H1 (cell line): ENCODE measurements at regions not wholly inside any gene's neighbourhood (a gene's known extent, or its start where the extent isn't known, plus 50 kb on each side); places are given as distances from the start of the nearest gene placed in this dataset.

Experiments
- CTCF ChIA-PET: fragments of 300-600 bp; sonication (Branson Sonifier 250); formaldehyde crosslinking; loops from one replicate; lab custom pipeline; 2021; ENCODE audit not compliant: partially characterized antibody; lab: Charles Lee
- POLR2A ChIA-PET: fragments of 300-600 bp; sonication (Branson Sonifier 250); formaldehyde crosslinking; loops from one replicate; lab custom pipeline; 2021; ENCODE audit warnings: inconsistent platforms; ENCODE audit not compliant: partially characterized antibody; lab: Charles Lee
- DNase-seq, 2 experiments: peaks; one replicate each; pipeline versions ENCODE4 v3.0.0 to v3.0.0-alpha.2; 2010 to 2022; ENCODE audit warnings: low spot score in 2 of 2, low read depth in 1 of 2, mixed read lengths in 1 of 2
- FAIRE-seq: peaks from 2 replicates; lab custom pipeline; 2011; peaks lifted over from hg19 to GRCh38; lab: Jason Lieb, UNC
- H2AFZ ChIP-seq: 2 replicates; pipeline ENCODE4 v1.8.1; 2012; ENCODE audit warnings: low read length, inconsistent platforms
- H2AK5ac ChIP-seq: 2 replicates; pipeline ENCODE4 v1.6.1; 2013; ENCODE audit warnings: low read depth, low read length
- H2BK120ac ChIP-seq: replicated peaks from 2 replicates; pipeline ENCODE3; 2013; ENCODE audit warnings: low read depth, low read length, inconsistent platforms
- H2BK12ac ChIP-seq: 2 replicates; pipeline ENCODE4 v1.6.1; 2013; ENCODE audit warnings: low read depth, low read length
- H2BK15ac ChIP-seq: 2 replicates; pipeline ENCODE4 v1.6.1; 2013; ENCODE audit warnings: low read length
- H2BK20ac ChIP-seq: 2 replicates; pipeline ENCODE4 v1.6.1; 2013; ENCODE audit warnings: low read length
- H2BK5ac ChIP-seq: 2 replicates; pipeline ENCODE4 v1.6.1; 2013; ENCODE audit warnings: low read depth, low read length
- H3K14ac ChIP-seq: 2 replicates; pipeline ENCODE4 v1.6.1; 2013; ENCODE audit warnings: inconsistent platforms; ENCODE audit not compliant: insufficient read length
- H3K18ac ChIP-seq: 2 replicates; pipeline ENCODE4 v1.6.1; 2013; ENCODE audit warnings: low read length; ENCODE audit errors: extremely low read depth
- H3K23ac ChIP-seq: 2 replicates; pipeline ENCODE4 v1.6.1; 2013; ENCODE audit warnings: inconsistent platforms; ENCODE audit not compliant: insufficient read length
- H3K23me2 ChIP-seq: 2 replicates; pipeline ENCODE4 v1.6.1; 2013; ENCODE audit warnings: low read depth, low read length
- H3K27ac ChIP-seq: 2 replicates; pipeline ENCODE4 v1.6.1; 2011; ENCODE audit warnings: low read depth, low read length, inconsistent platforms
- H3K27me3 ChIP-seq, 4 experiments: replicated peaks in 1 of 4; 1 replicate in 1 of 4; 2 replicates in 3 of 4; pipeline versions ENCODE4 v1.6.1 to v1.8.1; 2011 to 2013; ENCODE audit warnings: low read length in 3 of 4, mild to moderate bottlenecking in 3 of 4, inconsistent platforms in 2 of 4, mixed read lengths in 2 of 4, moderate library complexity in 1 of 4; ENCODE audit not compliant: control insufficient read depth in 3 of 4, insufficient read depth in 3 of 4; ENCODE audit errors: extremely low read depth in 1 of 4
- H3K36me3 ChIP-seq, 4 experiments: 2 replicates each; pipeline versions ENCODE4 v1.6.1 to v1.8.1; 2011 to 2013; ENCODE audit warnings: mild to moderate bottlenecking in 4 of 4, low read length in 3 of 4, moderate library complexity in 2 of 4, control low read depth in 1 of 4, inconsistent platforms in 1 of 4; ENCODE audit not compliant: insufficient read depth in 4 of 4, control insufficient read depth in 2 of 4
- H3K4ac ChIP-seq: replicated peaks from 2 replicates; pipeline ENCODE3; 2013; ENCODE audit warnings: low read length, low read depth, mixed read lengths, inconsistent platforms; ENCODE audit not compliant: insufficient read length
- H3K4me1 ChIP-seq, 4 experiments: replicated peaks in 1 of 4; 1 replicate in 1 of 4; 2 replicates in 3 of 4; pipeline versions ENCODE4 v1.6.1 to v1.8.1; 2011 to 2013; ENCODE audit warnings: low read length in 3 of 4, inconsistent platforms in 2 of 4, mixed read lengths in 1 of 4; ENCODE audit not compliant: insufficient read depth in 4 of 4, control insufficient read depth in 3 of 4
- H3K4me2 ChIP-seq, 2 experiments: 2 replicates each; pipeline versions ENCODE4 v1.6.1 to v1.8.1; 2011 to 2013; ENCODE audit warnings: low read depth in 2 of 2, low read length in 2 of 2, control low read depth in 1 of 2, inconsistent platforms in 1 of 2, mild to moderate bottlenecking in 1 of 2; ENCODE audit not compliant: insufficient read depth in 1 of 2
- H3K4me3 ChIP-seq, 4 experiments: fragments of 200-600, 300-600 bp in 1 of 4; sonication (generic), shearing (Covaris generic), sonication (Bioruptor Twin) in 1 of 4; 2 replicates each; pipeline versions ENCODE4 v1.5.1 to v1.8.1; 2011 to 2016; ENCODE audit warnings: low read length in 4 of 4, low read depth in 3 of 4, control low read depth in 2 of 4, inconsistent platforms in 2 of 4, mild to moderate bottlenecking in 2 of 4, mixed read lengths in 1 of 4, moderate library complexity in 1 of 4; ENCODE audit not compliant: insufficient read depth in 2 of 4; ENCODE audit errors: extremely low read depth in 1 of 4
- H3K56ac ChIP-seq: replicated peaks from 2 replicates; pipeline ENCODE3; 2013; ENCODE audit warnings: low read depth, mild to moderate bottlenecking, mixed read lengths, low read length, inconsistent platforms; ENCODE audit not compliant: insufficient read length
- H3K79me1 ChIP-seq: 2 replicates; pipeline ENCODE4 v1.6.1; 2013; ENCODE audit warnings: low read depth, low read length, control low read depth
- H3K79me2 ChIP-seq, 2 experiments: 2 replicates each; pipeline versions ENCODE4 v1.6.1 to v1.8.1; 2012 to 2013; ENCODE audit warnings: low read length in 2 of 2, mild to moderate bottlenecking in 2 of 2, inconsistent platforms in 1 of 2; ENCODE audit not compliant: insufficient read depth in 2 of 2, control insufficient read depth in 1 of 2
- H3K9ac ChIP-seq, 4 experiments: replicated peaks in 1 of 4; 1 replicate in 1 of 4; 2 replicates in 3 of 4; pipeline versions ENCODE4 v1.6.1 to v1.8.1; 2011 to 2013; ENCODE audit warnings: low read depth in 3 of 4, low read length in 3 of 4, control low read depth in 2 of 4, mild to moderate bottlenecking in 2 of 4, moderate library complexity in 2 of 4, inconsistent platforms in 1 of 4; ENCODE audit errors: extremely low read depth in 1 of 4
- H3K9me3 ChIP-seq, 2 experiments: 2 replicates each; pipeline versions ENCODE4 v1.6.1 to v1.8.1; 2012 to 2013; ENCODE audit warnings: mild to moderate bottlenecking in 2 of 2, moderate library complexity in 2 of 2, control low read depth in 1 of 2, inconsistent platforms in 1 of 2, low read depth in 1 of 2, low read length in 1 of 2, mixed read lengths in 1 of 2; ENCODE audit not compliant: insufficient read depth in 2 of 2
- H4K20me1 ChIP-seq, 2 experiments: replicated peaks in 1 of 2; 2 replicates each; pipeline versions ENCODE3 to v1.8.1; 2011 to 2013; ENCODE audit warnings: inconsistent platforms in 2 of 2, low read length in 2 of 2, mild to moderate bottlenecking in 1 of 2; ENCODE audit not compliant: insufficient read depth in 2 of 2, control insufficient read depth in 1 of 2
- H4K5ac ChIP-seq: 2 replicates; pipeline ENCODE4 v1.6.1; 2013; ENCODE audit warnings: low read length, low read depth, mixed read lengths, inconsistent platforms; ENCODE audit not compliant: insufficient read length
- H4K8ac ChIP-seq: 2 replicates; pipeline ENCODE4 v1.8.0; 2013; ENCODE audit warnings: mild to moderate bottlenecking, moderate library complexity, low read length, inconsistent platforms; ENCODE audit not compliant: insufficient read depth; ENCODE audit errors: extremely low read depth
- H4K91ac ChIP-seq: replicated peaks from 2 replicates; pipeline ENCODE3; 2013; ENCODE audit warnings: low read length, mixed read lengths, inconsistent platforms; ENCODE audit not compliant: insufficient read length
- POU5F1 ChIP-seq: IDR thresholded peaks from 2 replicates; pipeline ENCODE4 v1.6.1; 2011; ENCODE audit warnings: low read depth, mild to moderate bottlenecking, low read length, moderate library complexity
- WGBS, 2 experiments: shearing (Covaris generic) in 1 of 2; methylation state at CpG; one replicate each; pipeline versions ENCODE4 v1.1.6 to v1.1.7; 2013 to 2015; ENCODE audit warnings: low lambda C conversion rate in 2 of 2, mixed read lengths in 2 of 2, inconsistent platforms in 1 of 2, low coverage in 1 of 2, missing lambda C conversion rate in 1 of 2; ENCODE audit not compliant: insufficient replicate concordance in 2 of 2, insufficient coverage in 1 of 2, insufficient read length in 1 of 2; ENCODE audit errors: extremely low coverage in 1 of 2, missing lambda C conversion rate in 1 of 2; 5-methylcytosine and 5-hydroxymethylcytosine counted together

GRCh38 chr7:91496251-91496820, 232.1 kb downstream of the FZD1 start:
- Histone ChIP-seq H2AK5ac (no peak overlapping the region), H2BK5ac (no peak overlapping the region), H3K18ac (no peak overlapping the region), H3K14ac (no peak overlapping the region), H4K91ac (no peak overlapping the region), H3K4me3 (no peak overlapping the region), H3K56ac (no peak overlapping the region), H3K23ac (no peak overlapping the region), H3K9me3 (no peaks in the 10 kb centered on the region), H4K20me1 (no peaks in the 10 kb centered on the region), H2BK12ac (no peak overlapping the region), H3K27me3 (no peaks in the 10 kb centered on the region), H2BK120ac (no peak overlapping the region), H3K4ac (no peak overlapping the region), H4K5ac (no peak overlapping the region), H2BK20ac (no peak overlapping the region), H3K27ac (no peak overlapping the region), H3K4me1 (no peaks in the 10 kb centered on the region), H4K8ac (no peak overlapping the region), H3K79me2 (no peaks in the 10 kb centered on the region), H2AFZ (no peak overlapping the region), H3K23me2 (no peaks in the 10 kb centered on the region), H3K4me2 (no peak overlapping the region), H3K79me1 (no peaks in the 10 kb centered on the region), H3K9ac (no peak overlapping the region), H2BK15ac (no peak overlapping the region), H3K36me3 (no peaks in the 10 kb centered on the region)
- DNase-seq (no peak), FAIRE-seq (no peak)
- ChIA-PET CTCF (no interaction called here), POLR2A (no interaction called here)
- WGBS, 2 experiments, result 94% methylated on average over 1 of the region's 1 CpG; no CpG with 5 or more reads in 1 of the 2 experiments
- no peak for TF ChIP-seq POU5F1
